Dendritic cell treated with granulocyte-macrophage colony-stimulating factor and Interleukin-4, amounts not matched to agents 40 ng/mL and 50 ng/mL, for 4 days (primary cell): ENCODE measurements at regions not wholly inside any gene's neighbourhood (a gene's known extent, or its start where the extent isn't known, plus 50 kb on each side); places are given as distances from the start of the nearest gene placed in this dataset.

Source experiments
- H3K27ac Mint-ChIP-seq: one replicate; pipeline ENCODE4 v1.8.0; 2022; ENCODE audit warnings: mild to moderate bottlenecking, mixed read lengths
- H3K27me3 Mint-ChIP-seq: one replicate; pipeline ENCODE4 v1.8.0; 2022; ENCODE audit warnings: mild to moderate bottlenecking, mixed read lengths
- H3K36me3 Mint-ChIP-seq: one replicate; pipeline ENCODE4 v1.8.0; 2022; ENCODE audit warnings: low read depth, mixed read lengths
- H3K4me1 Mint-ChIP-seq: one replicate; pipeline ENCODE4 v1.8.0; 2022; ENCODE audit warnings: low read depth, mixed read lengths
- H3K4me3 Mint-ChIP-seq: one replicate; pipeline ENCODE4 v1.8.0; 2022; ENCODE audit warnings: mild to moderate bottlenecking, moderate library complexity, mixed read lengths
- H3K9me3 Mint-ChIP-seq: one replicate; pipeline ENCODE4 v1.8.0; 2022; ENCODE audit warnings: mixed read lengths
- intact Hi-C: fragments of 100-400 bp; cut with micrococcal nuclease; formaldehyde crosslinking; loops from one replicate; pipeline ENCODE4 v1.15.0; 2022

DNA sequence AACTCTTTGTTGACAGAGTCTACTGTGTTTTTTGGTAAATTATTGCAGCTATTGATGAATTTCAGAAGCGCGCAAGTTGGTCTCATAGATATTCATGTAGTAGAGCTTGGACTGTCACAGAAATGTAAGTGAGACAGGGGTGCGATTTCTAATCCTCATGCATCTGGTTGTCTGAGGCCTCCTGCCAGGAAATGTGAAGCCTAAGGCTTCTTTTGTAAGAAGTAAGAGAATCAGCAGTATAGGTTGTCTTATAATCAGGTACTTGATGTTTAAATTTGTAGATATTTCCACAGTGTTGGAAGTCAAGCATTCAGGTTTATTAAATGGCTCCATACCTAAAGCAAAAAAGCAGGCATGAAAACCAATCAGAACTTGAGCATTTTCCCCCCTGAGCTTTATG lies 332.9 kb upstream of the FMN2 start:
- Mint-ChIP-seq H3K27me3 (no peaks in the 10 kb centered on the region), H3K4me1 (no peaks in the 10 kb centered on the region), H3K9me3 (no peaks in the 10 kb centered on the region), H3K4me3 (no peak overlapping the region), H3K36me3 (no peaks in the 10 kb centered on the region), H3K27ac (no peak overlapping the region)
- intact Hi-C loops: no loop called here

DNA sequence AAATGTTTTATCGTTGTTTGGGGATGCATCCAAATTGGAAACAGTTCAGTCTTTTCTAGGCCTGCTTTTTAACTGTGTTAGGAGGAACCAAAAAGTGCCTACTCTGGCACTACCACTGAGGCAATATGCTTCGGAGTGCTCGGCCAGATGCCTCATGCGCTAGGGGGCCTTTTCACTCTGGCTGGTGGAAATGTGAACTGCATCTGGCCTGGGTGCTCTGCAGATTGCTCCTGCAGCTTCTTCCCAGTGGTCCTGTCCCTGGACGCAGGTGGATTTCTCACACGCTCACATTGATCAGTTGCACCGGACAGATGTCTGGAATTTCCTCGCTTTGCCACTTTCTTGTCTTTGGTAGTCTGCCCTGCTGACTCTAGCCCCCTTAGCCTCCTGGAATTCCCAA lies 330.2 kb upstream of the FMN2 start:
- Mint-ChIP-seq H3K36me3 (no peaks in the 10 kb centered on the region), H3K27me3 (no peaks in the 10 kb centered on the region), H3K4me3 (no peak overlapping the region), H3K9me3 (no peaks in the 10 kb centered on the region), H3K27ac (no peak overlapping the region), H3K4me1 (no peaks in the 10 kb centered on the region)
- intact Hi-C loops: no loop called here

DNA sequence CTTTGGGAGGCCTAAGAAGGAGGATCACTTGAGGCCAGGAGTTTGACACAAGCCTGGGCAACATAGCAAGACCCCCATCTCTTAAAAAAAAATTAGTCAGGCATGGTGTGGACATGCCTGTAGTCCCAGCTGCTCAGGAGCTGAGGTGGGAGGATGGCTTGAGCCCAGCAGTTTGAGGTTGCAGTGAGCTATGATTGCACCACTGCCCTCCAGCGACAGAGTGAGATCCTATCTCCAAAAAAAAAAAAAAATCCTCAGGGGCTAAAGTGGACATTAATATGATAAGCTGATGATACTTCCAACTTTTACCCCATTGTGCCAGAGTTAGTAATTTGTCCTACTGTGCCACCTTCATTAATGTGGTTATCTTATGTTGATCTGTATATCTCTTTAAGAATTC lies 327.8 kb upstream of the FMN2 start:
- Mint-ChIP-seq H3K9me3 (no peaks in the 10 kb centered on the region), H3K27ac (no peak overlapping the region), H3K4me3 (no peak overlapping the region), H3K36me3 (no peaks in the 10 kb centered on the region), H3K27me3 (no peaks in the 10 kb centered on the region), H3K4me1 (no peaks in the 10 kb centered on the region)
- intact Hi-C loops: no loop called here

DNA sequence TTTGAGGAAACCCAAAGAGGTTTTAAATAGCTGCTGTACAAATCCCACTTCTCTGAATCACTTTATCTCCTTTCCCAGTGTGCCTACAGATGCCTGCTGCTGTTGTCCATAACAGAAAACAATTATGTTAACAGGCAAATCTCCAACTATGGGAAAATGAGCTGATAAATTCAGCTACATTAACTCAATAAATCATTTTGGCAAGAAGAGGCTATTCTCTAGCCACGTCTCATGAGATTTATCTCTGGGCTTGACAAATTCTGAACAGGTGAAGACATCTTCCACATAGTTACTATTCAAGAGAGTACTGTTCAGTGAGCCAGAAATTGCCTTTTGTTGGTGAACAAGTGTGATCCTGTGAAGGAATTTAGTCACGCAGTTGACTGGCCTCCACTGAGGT lies 327.1 kb upstream of the FMN2 start:
- H3K9me3 Mint-ChIP-seq: no peaks in the 10 kb centered on the region
- H3K27ac Mint-ChIP-seq: no peak overlapping the region
- H3K36me3 Mint-ChIP-seq: no peaks in the 10 kb centered on the region
- no peak overlapping the region for H3K4me3 Mint-ChIP-seq
- intact Hi-C loops: no loop called here
- H3K4me1 Mint-ChIP-seq: no peaks in the 10 kb centered on the region
- H3K27me3 Mint-ChIP-seq: no peaks in the 10 kb centered on the region

DNA sequence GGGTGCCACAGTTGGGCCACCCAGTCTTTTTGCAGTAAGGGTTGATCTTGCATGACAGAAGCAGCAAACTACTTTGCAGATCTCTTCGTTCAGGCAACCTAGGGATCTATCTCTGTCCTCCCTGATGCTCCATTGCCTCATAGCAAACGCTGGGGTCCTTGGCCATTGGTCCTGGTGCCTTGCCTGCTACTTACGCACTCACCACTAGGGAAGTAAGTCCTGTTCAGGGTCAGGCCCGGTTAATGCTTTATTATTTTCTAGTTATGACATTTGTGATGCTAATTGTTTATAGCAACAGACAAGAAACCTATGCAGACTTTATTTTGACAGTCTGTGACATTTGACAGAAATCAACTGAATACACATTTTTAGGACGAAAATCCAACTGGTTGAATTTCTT lies 326.5 kb upstream of the FMN2 start:
- intact Hi-C loops: no loop called here
- Mint-ChIP-seq H3K27ac (no peak overlapping the region), H3K4me3 (no peak overlapping the region), H3K9me3 (no peaks in the 10 kb centered on the region), H3K4me1 (no peaks in the 10 kb centered on the region), H3K27me3 (no peaks in the 10 kb centered on the region), H3K36me3 (no peaks in the 10 kb centered on the region)

DNA sequence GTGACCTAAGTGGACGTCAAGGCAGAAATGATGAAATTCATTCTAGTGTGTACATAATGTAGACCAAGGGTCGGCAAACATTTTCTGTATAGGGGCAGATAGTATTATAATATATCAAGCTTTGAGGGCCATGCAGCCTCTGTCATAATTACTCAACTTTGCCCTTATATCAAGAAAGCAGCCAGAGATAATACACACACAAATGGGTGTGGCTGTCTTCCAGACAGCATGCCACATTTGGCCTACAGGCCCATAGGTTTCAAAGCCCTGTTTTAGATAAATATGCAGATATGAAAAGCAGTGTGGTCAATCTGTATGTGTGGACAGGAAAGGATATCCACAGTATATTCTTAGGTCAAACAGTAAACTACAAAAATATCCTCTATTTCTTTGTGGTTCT lies 320.1 kb upstream of the FMN2 start:
- H3K27ac Mint-ChIP-seq: no peak overlapping the region
- no peaks in the 10 kb centered on the region for H3K27me3 Mint-ChIP-seq
- H3K4me1 Mint-ChIP-seq: no peaks in the 10 kb centered on the region
- intact Hi-C loops: no loop called here
- peaks cover 7% of the 10 kb centered on the region for H3K9me3 Mint-ChIP-seq
- no peak overlapping the region for H3K4me3 Mint-ChIP-seq
- H3K36me3 Mint-ChIP-seq: no peaks in the 10 kb centered on the region

DNA sequence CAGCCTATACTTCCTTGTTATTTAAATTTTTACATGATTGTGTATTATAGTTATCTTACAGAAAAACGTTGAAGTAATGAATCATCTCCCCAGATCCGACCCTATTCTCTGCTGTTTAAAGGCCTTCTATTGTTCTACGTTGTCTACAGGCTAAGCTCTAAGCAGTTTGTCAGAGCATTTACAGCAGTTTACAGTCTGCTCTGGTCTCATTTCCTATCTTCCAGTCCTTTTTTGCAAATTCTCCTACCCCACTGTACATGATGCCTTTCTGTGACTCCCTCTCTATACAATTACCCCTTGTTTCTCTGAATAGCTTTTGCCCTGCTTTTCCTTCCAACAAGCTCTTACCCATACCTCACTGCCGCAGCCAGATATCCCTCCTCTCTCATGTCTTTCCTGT lies 319.2 kb upstream of the FMN2 start:
- peaks cover 13% of the 10 kb centered on the region for H3K9me3 Mint-ChIP-seq
- H3K27ac Mint-ChIP-seq: no peak overlapping the region
- no peaks in the 10 kb centered on the region for H3K4me1 Mint-ChIP-seq
- H3K4me3 Mint-ChIP-seq: no peak overlapping the region
- H3K36me3 Mint-ChIP-seq: no peaks in the 10 kb centered on the region
- H3K27me3 Mint-ChIP-seq: no peaks in the 10 kb centered on the region
- intact Hi-C loops: no loop called here

DNA sequence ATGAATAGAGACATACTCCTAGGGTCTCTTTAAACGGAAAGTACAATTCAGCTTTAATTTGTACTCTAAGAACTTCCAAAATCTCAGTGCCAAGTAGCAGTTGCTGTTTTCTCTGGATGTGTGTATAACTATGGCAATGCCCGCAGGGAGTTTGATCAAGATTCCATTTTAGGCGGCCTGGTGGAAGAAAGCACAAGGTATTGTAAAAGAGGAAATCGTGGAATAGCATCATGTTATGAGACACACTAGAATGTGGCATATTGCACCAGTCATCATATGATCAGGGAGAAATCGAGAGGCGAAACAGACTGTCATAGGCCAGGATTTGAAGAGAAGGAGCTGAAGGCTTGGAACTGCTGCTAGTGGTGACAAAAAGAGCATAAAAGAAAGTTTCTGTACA lies 316.2 kb upstream of the FMN2 start:
- no peaks in the 10 kb centered on the region for H3K4me1 Mint-ChIP-seq
- H3K27ac Mint-ChIP-seq: no peak overlapping the region
- no peaks in the 10 kb centered on the region for H3K36me3 Mint-ChIP-seq
- peaks cover 22% of the 10 kb centered on the region for H3K9me3 Mint-ChIP-seq
- H3K27me3 Mint-ChIP-seq: no peaks in the 10 kb centered on the region
- H3K4me3 Mint-ChIP-seq: no peak overlapping the region
- intact Hi-C loops: no loop called here

DNA sequence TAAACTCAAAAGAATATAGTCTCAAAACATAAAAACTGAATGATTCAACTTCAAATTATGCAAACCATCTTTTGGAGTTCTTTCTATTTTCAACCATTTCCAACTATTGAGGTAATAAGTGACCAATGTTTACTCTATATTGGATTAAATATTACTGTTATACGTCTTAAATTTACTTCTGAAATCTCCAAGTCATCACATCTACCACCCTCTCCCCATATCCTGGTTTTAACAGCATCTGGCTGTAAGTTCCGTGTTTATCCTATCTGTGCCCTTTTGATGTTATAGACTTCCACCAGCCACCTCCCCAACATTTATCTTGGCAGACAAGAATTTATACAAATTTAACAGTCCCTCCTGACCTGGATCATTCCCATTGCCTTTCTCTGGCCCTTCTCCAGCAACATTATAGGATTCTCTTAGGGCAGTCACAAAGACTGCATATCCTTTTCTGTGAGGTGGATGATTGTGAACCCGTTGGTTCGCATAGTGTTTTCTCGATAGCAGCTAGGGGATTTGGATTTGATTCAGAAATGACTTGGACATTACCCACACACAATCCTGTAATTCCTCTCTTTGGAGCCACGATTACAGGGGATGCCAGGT lies 313.4 kb upstream of the FMN2 start:
- Mint-ChIP-seq H3K36me3 (no peaks in the 10 kb centered on the region), H3K4me1 (no peaks in the 10 kb centered on the region), H3K27me3 (no peaks in the 10 kb centered on the region), H3K9me3 (peaks cover 22% of the 10 kb centered on the region), H3K4me3 (no peak overlapping the region), H3K27ac (no peak overlapping the region)
- intact Hi-C loops: no loop called here

DNA sequence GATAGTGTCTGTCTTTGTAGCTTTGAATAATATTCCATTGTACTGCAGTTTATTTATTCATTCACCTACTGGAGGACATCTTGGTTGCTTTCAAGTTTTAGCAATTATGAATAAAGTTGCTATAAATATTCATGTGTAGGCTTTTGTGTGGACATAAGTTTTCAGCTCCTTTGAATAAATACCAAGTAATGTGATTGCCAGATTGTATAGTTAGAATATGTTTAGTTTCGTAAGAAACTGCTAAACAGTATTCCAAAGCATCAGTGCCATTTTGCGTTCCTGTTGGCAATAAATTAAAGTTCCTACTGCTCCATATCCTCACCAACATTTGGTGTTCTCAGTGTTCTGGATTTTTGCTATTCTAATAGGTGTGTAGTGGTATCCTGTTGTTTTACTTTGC lies 311.7 kb upstream of the FMN2 start:
- Mint-ChIP-seq H3K4me1 (no peaks in the 10 kb centered on the region), H3K9me3 (peaks cover 22% of the 10 kb centered on the region), H3K4me3 (no peak overlapping the region), H3K27ac (no peak overlapping the region), H3K27me3 (no peaks in the 10 kb centered on the region), H3K36me3 (no peaks in the 10 kb centered on the region)
- intact Hi-C loops: no loop called here

DNA sequence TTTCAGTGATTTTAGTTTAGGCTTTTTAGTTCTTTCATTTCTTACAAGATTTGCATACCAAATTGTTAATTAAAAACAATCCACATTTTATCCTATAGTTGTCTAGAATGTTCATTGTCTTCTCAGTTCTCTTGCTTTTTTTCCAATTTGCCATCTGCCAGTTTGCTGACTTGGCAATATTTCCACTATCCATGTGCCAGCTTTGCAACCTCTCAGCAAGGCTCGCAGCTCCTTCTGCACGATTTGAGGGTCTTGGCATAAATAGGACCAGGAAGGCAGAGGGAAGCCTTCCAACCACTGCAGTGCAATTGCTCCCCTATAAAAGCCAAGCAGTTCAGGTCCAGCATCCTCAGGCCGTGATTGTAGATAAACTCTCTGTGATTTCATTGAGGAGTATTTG lies 306.8 kb upstream of the FMN2 start:
- no peaks in the 10 kb centered on the region for H3K4me1 Mint-ChIP-seq
- no peaks in the 10 kb centered on the region for H3K27me3 Mint-ChIP-seq
- intact Hi-C loops: no loop called here
- no peaks in the 10 kb centered on the region for H3K36me3 Mint-ChIP-seq
- no peak overlapping the region for H3K27ac Mint-ChIP-seq
- H3K9me3 Mint-ChIP-seq: no peaks in the 10 kb centered on the region
- no peak overlapping the region for H3K4me3 Mint-ChIP-seq

DNA sequence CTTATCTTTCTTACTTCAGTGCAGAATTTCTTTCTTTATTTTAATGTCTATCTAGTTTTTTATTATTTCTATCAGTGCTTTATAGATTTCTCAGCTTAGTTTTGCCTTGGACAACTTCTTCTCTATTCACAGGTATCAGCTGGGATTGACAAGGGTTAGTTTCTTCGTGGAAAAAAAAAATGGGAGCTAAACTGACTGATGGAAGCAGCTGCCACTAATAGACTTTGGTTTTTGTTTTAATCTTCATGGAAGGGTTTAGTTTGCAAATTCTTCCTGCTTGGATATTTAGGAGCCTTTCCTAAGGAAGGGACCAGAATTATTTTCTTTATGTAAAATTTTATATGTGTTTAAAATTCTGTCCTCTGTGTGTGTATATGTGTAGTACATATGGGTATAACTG lies 306.1 kb upstream of the FMN2 start:
- no peak overlapping the region for H3K4me3 Mint-ChIP-seq
- H3K27ac Mint-ChIP-seq: no peak overlapping the region
- H3K9me3 Mint-ChIP-seq: no peaks in the 10 kb centered on the region
- no peaks in the 10 kb centered on the region for H3K4me1 Mint-ChIP-seq
- intact Hi-C loops: no loop called here
- no peaks in the 10 kb centered on the region for H3K27me3 Mint-ChIP-seq
- H3K36me3 Mint-ChIP-seq: no peaks in the 10 kb centered on the region

DNA sequence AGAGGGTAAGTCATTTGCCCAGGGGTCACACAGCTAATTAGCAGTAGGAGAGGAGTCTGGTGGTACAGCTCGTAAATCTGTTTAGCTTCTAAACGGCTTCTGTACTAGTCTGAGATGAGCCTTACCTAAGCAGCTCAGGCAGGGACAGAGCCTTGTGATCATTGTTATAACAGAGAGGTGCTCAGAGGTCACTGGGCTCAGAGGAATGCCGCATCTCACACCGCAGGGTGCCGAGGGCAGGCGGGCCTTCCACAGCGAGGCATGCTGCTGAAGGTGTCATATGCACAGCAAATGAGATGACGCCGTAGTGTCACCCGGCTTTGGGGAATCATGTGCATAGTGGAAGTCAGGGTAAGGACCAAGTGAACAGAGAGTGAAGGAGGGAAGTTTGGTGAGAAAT lies 305.2 kb upstream of the FMN2 start:
- no peaks in the 10 kb centered on the region for H3K27me3 Mint-ChIP-seq
- H3K9me3 Mint-ChIP-seq: no peaks in the 10 kb centered on the region
- H3K27ac Mint-ChIP-seq: no peak overlapping the region
- no peak overlapping the region for H3K4me3 Mint-ChIP-seq
- intact Hi-C loops: no loop called here
- no peaks in the 10 kb centered on the region for H3K36me3 Mint-ChIP-seq
- H3K4me1 Mint-ChIP-seq: no peaks in the 10 kb centered on the region

DNA sequence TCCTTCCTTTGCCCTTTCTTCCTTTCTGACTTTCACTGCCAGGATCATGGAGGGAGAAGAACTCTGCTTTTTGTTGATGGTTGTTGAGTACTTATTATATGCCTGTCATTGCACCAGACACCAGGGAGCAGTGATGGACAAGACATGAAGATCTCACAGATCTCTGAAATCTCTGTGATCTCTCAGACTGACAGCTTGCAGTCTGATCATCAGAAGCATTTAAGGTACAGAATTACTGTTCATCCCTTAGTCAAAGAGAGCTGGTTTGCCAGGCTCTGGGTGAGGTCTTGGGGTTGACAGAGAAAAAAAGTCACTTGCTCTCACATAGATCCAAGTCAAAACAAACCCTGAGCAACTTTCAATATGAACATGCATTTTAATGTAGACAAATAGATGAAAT lies 299.5 kb upstream of the FMN2 start:
- H3K27ac Mint-ChIP-seq: no peak overlapping the region
- H3K27me3 Mint-ChIP-seq: no peaks in the 10 kb centered on the region
- H3K4me1 Mint-ChIP-seq: no peaks in the 10 kb centered on the region
- no peaks in the 10 kb centered on the region for H3K9me3 Mint-ChIP-seq
- no peaks in the 10 kb centered on the region for H3K36me3 Mint-ChIP-seq
- no peak overlapping the region for H3K4me3 Mint-ChIP-seq
- intact Hi-C loops: loop anchor here (10.0 kb wide), 1 partner anchor 103 kb away; no protein-coding TSS in a partner anchor

DNA sequence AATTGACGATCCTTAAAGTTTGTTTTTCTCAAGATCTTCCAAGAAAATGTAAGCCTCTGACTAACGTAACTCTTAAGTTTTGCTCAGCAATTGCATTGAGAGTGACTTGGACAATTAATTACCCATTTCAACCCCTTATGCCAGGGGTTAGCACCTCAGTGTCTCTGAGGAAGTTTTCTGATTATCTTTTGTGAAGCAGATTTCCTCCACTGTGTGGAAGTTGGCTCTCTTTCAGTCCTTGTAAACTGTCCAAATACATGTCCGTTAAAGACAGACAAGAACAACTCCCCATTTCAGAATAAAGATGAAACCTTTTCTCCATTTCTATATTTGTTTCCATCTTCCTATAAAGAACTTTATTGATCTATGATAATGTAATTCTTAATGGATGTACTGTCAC lies 296.4 kb upstream of the FMN2 start:
- Mint-ChIP-seq H3K9me3 (no peaks in the 10 kb centered on the region), H3K27me3 (no peaks in the 10 kb centered on the region), H3K27ac (no peak overlapping the region), H3K36me3 (no peaks in the 10 kb centered on the region), H3K4me3 (no peak overlapping the region), H3K4me1 (no peaks in the 10 kb centered on the region)
- intact Hi-C loops: loop anchor here (10.0 kb wide), 1 partner anchor 99 kb away; no protein-coding TSS in a partner anchor
